ENCODE measurements at regions not wholly inside any gene's neighbourhood (a gene's known extent, or its start where the extent isn't known, plus 50 kb on each side); places are given as distances from the start of the nearest gene placed in this dataset.
"Not testable (repeated sequence)": the region's sequence is repeated elsewhere in the genome, so short reads cannot be mapped to it uniquely, and the experiment has no call there.

GRCh38 chr6:74607934-74608333 lies 597.9 kb downstream of the COL12A1 start:
- DNase-seq, result no peak

DNA sequence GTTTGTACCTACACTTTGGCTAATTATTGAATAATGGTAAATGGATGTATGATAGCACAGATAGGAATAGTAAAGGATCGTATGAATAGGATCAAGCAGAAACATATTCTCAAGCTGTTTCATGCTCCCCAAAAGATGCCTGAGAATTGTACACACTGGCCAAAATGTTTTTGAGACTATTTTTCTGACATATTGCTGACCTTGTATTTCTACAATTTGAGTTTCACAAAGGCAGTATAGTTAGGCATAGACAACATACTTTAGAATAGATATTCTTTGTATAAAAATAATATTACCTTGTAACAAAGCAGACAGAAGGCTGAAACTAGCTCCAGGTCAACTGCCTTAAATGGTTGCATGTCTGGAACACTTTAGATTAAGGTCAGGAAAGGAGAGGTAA lies 598.4 kb downstream of the COL12A1 start:
- DNase-seq, result no peak

DNA sequence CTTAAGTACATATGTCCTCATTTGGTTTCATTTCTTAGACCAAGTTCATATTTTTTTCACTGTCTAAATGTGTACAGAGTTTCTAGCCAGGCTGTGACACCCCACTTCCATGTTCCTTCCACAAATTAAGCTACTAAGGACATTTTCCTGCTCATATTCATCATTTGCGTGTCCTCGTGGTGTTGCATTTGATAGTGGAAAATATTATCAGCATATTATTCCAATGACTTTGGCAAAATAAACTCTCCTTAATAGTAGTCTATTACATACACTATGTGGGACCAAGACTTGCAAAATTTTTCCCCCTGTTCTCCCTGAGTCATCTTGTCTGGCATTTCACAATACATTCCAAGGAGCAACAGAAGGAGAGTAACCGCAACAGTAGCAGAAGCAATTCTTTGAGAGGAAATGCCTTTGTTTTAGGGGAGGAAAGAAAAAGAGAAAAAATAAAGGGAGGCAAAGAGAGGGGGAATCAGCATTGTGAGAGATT lies 599.2 kb downstream of the COL12A1 start:
- no peak for DNase-seq

GRCh38 chr6:74605922-74606581 lies 599.8 kb downstream of the COL12A1 start:
- no peak for DNase-seq

- DNase-seq, result no peak
Measured at GRCh38 chr6:74604279-74604678, 601.6 kb downstream of the COL12A1 start.

GRCh38 chr6:74603322-74604076 lies 602.4 kb downstream of the COL12A1 start:
- DNase-seq, result no peak

GRCh38 chr6:74602206-74602605 lies 603.6 kb downstream of the COL12A1 start:
- no peak for DNase-seq

GRCh38 chr6:74598462-74599393 lies 607.1 kb downstream of the COL12A1 start:
- no peak for DNase-seq

DNA sequence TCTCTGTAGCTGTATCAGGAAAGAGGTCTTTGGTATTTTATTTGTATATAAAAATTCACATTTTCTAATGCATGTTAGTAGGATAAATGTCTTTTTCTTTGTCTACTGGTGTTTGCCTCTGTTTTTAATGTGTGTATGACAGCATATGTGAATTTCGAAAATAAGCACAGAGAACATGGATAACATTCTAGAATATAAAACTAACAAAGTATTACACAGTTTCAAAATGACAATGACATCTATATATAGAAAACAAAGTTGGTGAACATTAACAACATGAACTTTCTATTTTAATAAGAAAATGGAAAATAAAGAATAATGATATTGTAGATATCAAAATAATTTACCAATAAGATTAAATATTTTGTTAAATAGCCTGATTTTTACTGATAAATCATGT lies 608.0 kb downstream of the COL12A1 start:
- DNase-seq, result no peak

- DNase-seq, result no peak
Measured at GRCh38 chr6:74597266-74597665, 608.6 kb downstream of the COL12A1 start.

GRCh38 chr6:74596588-74596987 lies 609.3 kb downstream of the COL12A1 start:
- DNase-seq, result no peak

GRCh38 chr6:74594350-74594749 lies 611.5 kb downstream of the COL12A1 start:
- not testable (repeated sequence) for DNase-seq

DNA sequence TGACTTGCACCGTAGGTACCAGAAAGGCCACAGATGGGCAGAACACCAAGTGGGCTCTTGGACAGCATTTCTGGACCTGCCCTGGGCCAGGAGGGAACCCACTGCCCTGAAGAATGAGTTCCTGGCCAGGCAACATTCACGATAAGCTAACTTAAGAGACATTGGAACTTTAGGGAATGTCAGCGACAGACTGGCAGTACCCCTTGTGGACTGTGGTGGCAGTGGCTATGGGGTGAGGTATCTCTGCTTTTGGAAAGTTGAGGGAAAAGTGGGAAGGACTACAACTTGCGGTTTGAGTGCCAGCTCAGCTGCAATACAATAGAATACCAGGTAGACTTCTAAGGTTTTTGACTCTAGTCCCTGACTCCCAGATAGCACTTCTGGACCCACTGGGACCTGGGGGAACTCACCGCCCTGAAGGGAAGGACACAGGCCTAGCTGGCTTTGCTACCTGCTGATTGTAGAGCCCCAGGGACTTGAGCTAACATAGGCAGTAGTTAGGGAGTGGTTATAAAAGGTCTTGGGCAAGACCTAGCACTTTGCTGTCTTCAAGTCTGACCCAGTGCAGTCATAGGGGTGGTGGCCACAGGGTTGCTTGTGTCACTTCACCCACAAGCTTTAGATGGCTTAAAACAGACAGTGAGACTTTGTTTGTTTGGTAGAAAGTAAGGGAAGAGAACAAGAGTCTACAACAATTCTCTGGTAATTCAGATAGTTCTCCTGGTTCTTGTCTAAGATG lies 617.6 kb downstream of the COL12A1 start:
- DNase-seq, result no peak

DNA sequence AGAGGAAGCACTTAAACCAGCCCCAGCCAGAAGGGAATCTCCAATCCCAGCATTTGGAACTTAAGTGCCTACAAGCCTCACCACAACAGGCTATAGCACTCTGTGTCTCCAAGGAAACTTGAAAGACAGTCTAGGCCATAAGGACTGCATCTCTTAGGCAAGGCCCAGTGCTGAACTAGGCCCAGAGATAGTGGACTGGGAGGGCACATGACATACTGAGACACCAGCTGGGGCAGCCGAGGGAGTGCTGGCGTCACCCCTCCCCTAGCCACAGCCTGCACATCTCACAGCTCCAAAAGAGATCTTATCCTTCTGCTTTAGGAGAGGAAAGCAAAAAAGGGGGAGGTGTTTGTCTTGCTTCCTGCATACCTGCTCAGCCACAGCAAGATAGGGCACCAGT lies 618.5 kb downstream of the COL12A1 start:
- no peak for DNase-seq

DNA sequence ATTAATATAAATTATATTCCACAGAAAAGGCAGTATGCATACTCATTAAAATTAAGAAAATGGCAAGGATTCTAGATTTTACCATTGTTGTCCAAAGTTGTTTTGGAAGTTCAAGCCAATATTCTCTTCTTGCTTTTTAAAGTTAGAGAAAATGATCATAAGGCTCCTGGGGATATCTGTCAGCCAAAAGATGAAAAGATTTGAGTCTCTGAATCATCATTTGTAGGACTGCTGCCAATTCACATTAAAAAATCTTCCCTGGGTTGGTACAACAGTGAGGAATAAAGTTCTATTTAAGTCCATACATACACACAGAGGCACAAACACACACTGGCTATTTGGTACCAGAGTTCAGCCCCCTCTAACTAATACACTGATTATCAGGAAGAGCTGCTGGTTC lies 620.1 kb downstream of the COL12A1 start:
- DNase-seq, result no peak

DNA sequence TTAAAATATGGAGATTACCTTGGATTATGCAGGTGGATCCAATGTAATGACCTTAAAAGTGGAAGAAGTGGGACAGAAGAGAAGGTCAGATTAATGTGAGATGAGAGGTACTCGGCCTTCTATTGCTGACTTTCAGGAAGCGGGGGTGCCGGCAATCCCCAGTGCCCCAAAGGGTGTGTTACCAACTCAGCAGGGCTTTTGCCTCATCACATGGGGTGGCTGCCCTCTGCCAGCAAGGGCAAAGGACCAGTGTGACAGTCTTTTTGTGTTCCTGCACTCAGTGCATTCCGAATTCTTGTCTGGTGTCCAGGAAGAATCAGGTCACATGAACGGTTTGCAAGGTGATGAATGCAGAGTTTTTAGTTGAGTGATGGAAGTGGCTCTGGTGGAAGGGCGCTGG lies 624.2 kb downstream of the COL12A1 start:
- DNase-seq, result no peak

- DNase-seq, result no peak
Measured at GRCh38 chr6:74579794-74580193, 626.1 kb downstream of the COL12A1 start.

GRCh38 chr6:74579047-74579446 lies 626.8 kb downstream of the COL12A1 start:
- DNase-seq, result no peak

DNA sequence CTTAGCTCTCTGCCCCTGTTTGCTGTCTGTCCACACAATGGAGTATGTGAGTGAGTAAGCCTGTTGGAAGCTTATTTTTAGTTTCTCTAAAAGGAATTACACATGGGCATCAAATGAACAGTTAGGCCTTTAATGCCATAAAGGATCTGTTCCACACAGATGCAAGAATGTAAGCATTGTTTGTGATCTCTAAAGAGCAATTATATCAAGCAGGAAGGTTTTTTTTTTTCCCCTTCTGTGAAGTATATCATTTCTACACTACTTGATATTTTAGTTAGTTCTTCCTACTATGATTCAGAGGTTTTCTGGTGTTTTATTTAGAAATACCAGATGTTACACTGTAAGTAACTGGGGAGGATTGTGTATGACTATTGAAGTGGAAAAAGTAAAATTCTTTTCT lies 627.5 kb downstream of the COL12A1 start:
- DNase-seq, result no peak

DNA sequence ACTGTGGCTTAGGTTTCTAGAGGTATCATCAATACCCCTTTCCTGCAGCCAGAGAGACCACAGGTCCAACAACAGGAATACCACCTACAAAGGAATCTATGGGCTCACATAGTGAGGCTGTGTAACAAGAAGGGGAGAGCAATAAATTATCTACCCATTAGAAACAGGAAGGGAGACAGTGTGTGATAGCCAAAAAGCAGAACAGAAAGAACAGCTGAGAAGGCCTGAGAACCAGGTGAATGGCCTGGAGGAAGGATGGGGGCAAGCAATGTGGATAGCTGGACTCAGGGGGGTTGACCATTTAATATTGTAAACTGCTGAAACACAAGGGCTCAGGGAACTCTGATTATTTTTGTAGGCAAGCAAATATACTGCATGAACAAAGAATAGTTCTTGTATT lies 628.2 kb downstream of the COL12A1 start:
- DNase-seq, result no peak

DNA sequence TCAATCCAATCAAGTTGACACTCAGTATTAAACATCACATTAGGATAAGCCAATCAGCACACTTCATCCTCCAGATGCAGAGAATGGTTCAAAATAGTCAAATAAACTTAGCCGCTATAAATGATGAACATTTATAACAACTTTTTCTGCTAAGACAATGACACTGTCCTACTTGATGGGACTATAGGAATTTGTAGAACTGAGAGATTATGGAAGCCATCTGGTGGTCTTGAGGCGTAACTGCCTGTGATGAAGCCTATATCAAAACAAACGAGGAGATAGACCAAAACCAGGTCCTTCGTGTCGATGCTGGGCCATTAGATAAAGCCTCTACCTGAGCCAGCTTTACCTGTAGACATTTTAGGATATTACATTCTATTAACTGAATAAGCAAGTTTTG lies 631.1 kb downstream of the COL12A1 start:
- no peak for DNase-seq

DNA sequence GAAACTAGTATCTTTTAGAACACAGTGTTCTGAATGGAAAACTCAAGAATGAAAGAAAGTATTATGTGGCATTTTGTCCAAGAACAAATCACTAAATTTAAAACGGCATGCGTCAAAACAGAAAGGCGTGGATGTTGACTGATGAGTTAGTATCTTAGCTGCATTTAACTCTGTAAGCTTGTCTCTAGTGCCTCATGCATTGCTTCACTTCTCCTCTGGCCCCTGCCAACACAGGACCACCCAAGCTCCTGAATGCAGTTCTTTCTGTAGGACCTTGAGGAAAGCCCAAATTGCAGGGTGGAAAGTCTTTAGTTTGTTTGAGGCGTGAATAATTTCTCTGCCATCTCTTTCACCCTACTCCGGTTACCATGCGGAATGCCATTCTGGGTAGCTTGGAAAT lies 632.2 kb downstream of the COL12A1 start:
- no peak for DNase-seq

- DNase-seq, result no peak
Measured at GRCh38 chr6:74570044-74570443, 635.8 kb downstream of the COL12A1 start.
